WTC11 (cell line): ENCODE measurements at regions not wholly inside any gene's neighbourhood (a gene's known extent, or its start where the extent isn't known, plus 50 kb on each side); places are given as distances from the start of the nearest gene placed in this dataset.

Experiments used
- CTCF ChIP-seq: fragments of 200-600 bp; IDR thresholded peaks from 2 replicates; pipeline ENCODE4 v1.8.0; 2022; ENCODE audit warnings: antibody characterized with exemption
- GABPB1 ChIP-seq: sonication (generic); formaldehyde crosslinking; IDR thresholded peaks from 2 replicates; pipeline ENCODE4 v1.8.1; 2023; ENCODE audit warnings: mild to moderate bottlenecking, missing genetic modification reagents
- JUN ChIP-seq: sonication (generic); formaldehyde crosslinking; IDR thresholded peaks from 2 replicates; pipeline ENCODE4 v1.8.0; 2023; ENCODE audit warnings: mild to moderate bottlenecking, missing genetic modification reagents
- MAX ChIP-seq: sonication (generic); formaldehyde crosslinking; IDR thresholded peaks from 2 replicates; pipeline ENCODE4 v1.8.0; 2022; ENCODE audit warnings: mild to moderate bottlenecking, missing genetic modification reagents
- NFE2L1 ChIP-seq: sonication (generic); formaldehyde crosslinking; IDR thresholded peaks from 2 replicates; pipeline ENCODE4 v1.8.1; 2023; ENCODE audit warnings: missing genetic modification reagents
- NFYB ChIP-seq: sonication (generic); formaldehyde crosslinking; conservative IDR thresholded peaks from 2 replicates; pipeline ENCODE4 v1.8.0; 2022; ENCODE audit warnings: low read depth, missing genetic modification reagents
- ZNF671 ChIP-seq: fragments of 250-450 bp; sonication (Bioruptor Pico); IDR thresholded peaks from 2 replicates; pipeline ENCODE4 v1.8.0; 2021; ENCODE audit warnings: mild to moderate bottlenecking

- TF ChIP-seq NFE2L1 (no peak), CTCF (no peak), NFYB (CRISPR knock-in tag) (no peak), MAX (CRISPR knock-in tag) (no peak), ZNF671 (CRISPR knock-in tag) (no peak), GABPB1 (no peak), JUN (no peak)
Observed at GRCh38 chr11:98725471-98725870, 295.3 kb upstream of the CNTN5 start.
